WTC11 (cell line): ENCODE measurements at regions not wholly inside any gene's neighbourhood (a gene's known extent, or its start where the extent isn't known, plus 50 kb on each side); places are given as distances from the start of the nearest gene placed in this dataset.

Experiments used
- ATAC-seq: fragments of 200-7000 bp; cut with Tn5 transposase; 2 replicates; pipeline ENCODE4 v1.10.0; 2021; ENCODE audit warnings: mild to moderate bottlenecking, moderate library complexity
- CTCF ChIA-PET: fragments of 300-600 bp; sonication (Branson Sonifier 250); formaldehyde crosslinking; loops from one replicate; lab custom pipeline; 2021; ENCODE audit warnings: antibody characterized with exemption; lab: Charles Lee
- POLR2A ChIA-PET: fragments of 350-600 bp; sonication (Branson Sonifier 250); formaldehyde crosslinking; loops from one replicate; lab custom pipeline; 2021; ENCODE audit warnings: antibody characterized with exemption; lab: Charles Lee
- DNase-seq: peaks from one replicate; pipeline ENCODE4 v3.0.0; 2021; ENCODE audit warnings: low spot score
- H3K27ac Mint-ChIP-seq: 2 replicates; pipeline ENCODE4 v1.8.0; 2021; ENCODE audit warnings: mixed read lengths
- H3K27me3 Mint-ChIP-seq: 2 replicates; pipeline ENCODE4 v1.8.0; 2021; ENCODE audit warnings: low read depth, mild to moderate bottlenecking, moderate library complexity, mixed read lengths
- H3K36me3 Mint-ChIP-seq: 2 replicates; pipeline ENCODE4 v1.8.0; 2021; ENCODE audit warnings: mixed read lengths
- H3K4me1 Mint-ChIP-seq: 2 replicates; pipeline ENCODE4 v1.8.0; 2022; ENCODE audit warnings: mixed read lengths
- H3K4me3 Mint-ChIP-seq: 2 replicates; pipeline ENCODE4 v1.8.0; 2021; ENCODE audit warnings: mild to moderate bottlenecking, moderate library complexity, mixed read lengths
- H3K9me3 Mint-ChIP-seq: 2 replicates; pipeline ENCODE4 v1.8.0; 2021; ENCODE audit warnings: mixed read lengths
- AFF4 ChIP-seq: sonication (generic); formaldehyde crosslinking; IDR thresholded peaks from 2 replicates; pipeline ENCODE4 v1.8.1; 2023; ENCODE audit warnings: mild to moderate bottlenecking, missing genetic modification reagents, borderline replicate concordance
- ATF6 ChIP-seq: sonication (generic); formaldehyde crosslinking; IDR thresholded peaks from 2 replicates; pipeline ENCODE4 v1.8.1; 2023; ENCODE audit warnings: mild to moderate bottlenecking, missing genetic modification reagents
- CDX4 ChIP-seq: fragments of 250-450 bp; sonication (Bioruptor Pico); IDR thresholded peaks from 2 replicates; pipeline ENCODE4 v1.9.0; 2021; ENCODE audit warnings: moderate library complexity, mild to moderate bottlenecking, inconsistent platforms, borderline replicate concordance
- E2F4 ChIP-seq: sonication (generic); formaldehyde crosslinking; IDR thresholded peaks from 2 replicates; pipeline ENCODE4 v1.8.1; 2022; ENCODE audit warnings: low read depth, mild to moderate bottlenecking, moderate library complexity, missing genetic modification reagents, borderline replicate concordance
- E2F5 ChIP-seq: sonication (generic); formaldehyde crosslinking; IDR thresholded peaks from 2 replicates; pipeline ENCODE4 v1.8.1; 2022; ENCODE audit warnings: mild to moderate bottlenecking, moderate library complexity, missing genetic modification reagents
- EMX1 ChIP-seq: fragments of 250-450 bp; sonication (Bioruptor Pico); IDR thresholded peaks from 2 replicates; pipeline ENCODE4 v1.8.0; 2021; ENCODE audit warnings: mild to moderate bottlenecking
- ERG ChIP-seq: fragments of 250-450 bp; sonication (Bioruptor Pico); IDR thresholded peaks from 2 replicates; pipeline ENCODE4 v1.8.0; 2021; ENCODE audit warnings: mild to moderate bottlenecking
- FOXJ3 ChIP-seq: sonication (generic); formaldehyde crosslinking; IDR thresholded peaks from 2 replicates; pipeline ENCODE4 v1.9.0; 2021; ENCODE audit warnings: missing genetic modification reagents, mild to moderate bottlenecking, borderline replicate concordance
- FOXP4 ChIP-seq: sonication (generic); formaldehyde crosslinking; IDR thresholded peaks from 2 replicates; pipeline ENCODE4 v1.8.0; 2022; ENCODE audit warnings: mild to moderate bottlenecking, missing genetic modification reagents
- GRHL2 ChIP-seq: fragments of 250-450 bp; sonication (Bioruptor Pico); IDR thresholded peaks from 2 replicates; pipeline ENCODE4 v1.8.0; 2022; ENCODE audit warnings: mild to moderate bottlenecking, moderate library complexity; ENCODE audit not compliant: insufficient replicate concordance, severe bottlenecking
- HMGA2 ChIP-seq: fragments of 250-450 bp; sonication (Bioruptor Pico); IDR thresholded peaks from 2 replicates; pipeline ENCODE4 v1.4.0; 2021; ENCODE audit warnings: mild to moderate bottlenecking, moderate library complexity
- IRF1 ChIP-seq: sonication (generic); formaldehyde crosslinking; IDR thresholded peaks from 2 replicates; pipeline ENCODE4 v1.8.0; 2023; ENCODE audit warnings: missing genetic modification reagents
- MXD4 ChIP-seq: fragments of 250-450 bp; sonication (Bioruptor Pico); IDR thresholded peaks from 2 replicates; pipeline ENCODE4 v1.8.0; 2021; ENCODE audit warnings: mild to moderate bottlenecking, moderate library complexity, borderline replicate concordance
- NFYB ChIP-seq: sonication (generic); formaldehyde crosslinking; conservative IDR thresholded peaks from 2 replicates; pipeline ENCODE4 v1.8.0; 2022; ENCODE audit warnings: low read depth, missing genetic modification reagents
- OVOL2 ChIP-seq: fragments of 250-450 bp; sonication (Bioruptor Pico); IDR thresholded peaks from 2 replicates; pipeline ENCODE4 v1.9.0; 2021; ENCODE audit warnings: mild to moderate bottlenecking, borderline replicate concordance
- SMAD4 ChIP-seq: sonication (generic); formaldehyde crosslinking; IDR thresholded peaks from 2 replicates; pipeline ENCODE4 v1.8.0; 2022; ENCODE audit warnings: mild to moderate bottlenecking, missing genetic modification reagents
- SP1 ChIP-seq: sonication (generic); formaldehyde crosslinking; conservative IDR thresholded peaks from 2 replicates; pipeline ENCODE4 v1.8.1; 2022; ENCODE audit warnings: missing genetic modification reagents
- TCF7 ChIP-seq: sonication (generic); formaldehyde crosslinking; IDR thresholded peaks from 2 replicates; pipeline ENCODE4 v1.8.0; 2022; ENCODE audit warnings: mild to moderate bottlenecking, low read depth, missing genetic modification reagents, moderate library complexity
- USF1 ChIP-seq: sonication (generic); formaldehyde crosslinking; IDR thresholded peaks from 2 replicates; pipeline ENCODE4 v1.8.0; 2022; ENCODE audit warnings: mild to moderate bottlenecking, missing genetic modification reagents
- ZNF219 ChIP-seq: sonication (generic); formaldehyde crosslinking; IDR thresholded peaks from 2 replicates; pipeline ENCODE4 v1.8.0; 2023; ENCODE audit warnings: missing genetic modification reagents, mild to moderate bottlenecking, borderline replicate concordance

- TF ChIP-seq SP1 (CRISPR knock-in tag) = no peak
- TF ChIP-seq ERG (CRISPR knock-in tag) = no peak
- TF ChIP-seq ATF6 (CRISPR knock-in tag) = no peak
- TF ChIP-seq GRHL2 = no peak
- no peak for TF ChIP-seq NFYB (CRISPR knock-in tag)
- TF ChIP-seq OVOL2 (CRISPR knock-in tag) = no peak
- no peak for TF ChIP-seq IRF1 (CRISPR knock-in tag)
- no peak for TF ChIP-seq E2F4
- no peak for TF ChIP-seq TCF7 (CRISPR knock-in tag)
- TF ChIP-seq AFF4 = no peak
- no peak for TF ChIP-seq HMGA2 (CRISPR knock-in tag)
- no peak for TF ChIP-seq MXD4 (CRISPR knock-in tag)
- no peak for TF ChIP-seq USF1 (CRISPR knock-in tag)
- no peak for TF ChIP-seq ZNF219 (CRISPR knock-in tag)
- TF ChIP-seq CDX4 = no peak
- TF ChIP-seq EMX1 (CRISPR knock-in tag) = no peak
- Mint-ChIP-seq H3K9me3 (no peaks in the 10 kb centered on the region), H3K4me3 (no peak overlapping the region), H3K4me1 (peaks cover 10% of the 10 kb centered on the region; the same call in 1 of the 2 replicates), H3K27ac (no peak overlapping the region), H3K27me3 (peaks cover 20% of the 10 kb centered on the region), H3K36me3 (no peaks in the 10 kb centered on the region)
- DNase-seq (no peak), ATAC-seq (no peak)
- ChIA-PET CTCF (no interaction called here), POLR2A (no interaction called here)
These were observed 114.9 kb upstream of the GUCA2B start for GRCh38 chr1:42038261-42038660.

- H3K9me3 Mint-ChIP-seq = no peaks in the 10 kb centered on the region
- H3K4me1 Mint-ChIP-seq = peaks cover 10% of the 10 kb centered on the region; the same call in 1 of the 2 replicates
- ChIA-PET POLR2A (no interaction called here), CTCF (no interaction called here)
- H3K4me3 Mint-ChIP-seq = no peak overlapping the region
- DNase-seq (no peak), ATAC-seq (no peak)
- no peak overlapping the region for H3K27ac Mint-ChIP-seq
- H3K36me3 Mint-ChIP-seq = no peaks in the 10 kb centered on the region
- TF ChIP-seq E2F5 (CRISPR knock-in tag) = no peak
- no peak for TF ChIP-seq SMAD4 (CRISPR knock-in tag)
- TF ChIP-seq ZNF219 (CRISPR knock-in tag) = no peak
- TF ChIP-seq FOXP4 (CRISPR knock-in tag) = no peak
- TF ChIP-seq HMGA2 (CRISPR knock-in tag) = no peak
- no peak for TF ChIP-seq ERG (CRISPR knock-in tag)
- no peak for TF ChIP-seq FOXJ3 (CRISPR knock-in tag)
- peaks cover 26% of the 10 kb centered on the region for H3K27me3 Mint-ChIP-seq
These were observed 115.6 kb upstream of the GUCA2B start for GRCh38 chr1:42037586-42037985.
